Fibroblast of gingiva (primary cell): ENCODE measurements at regions not wholly inside any gene's neighbourhood (a gene's known extent, or its start where the extent isn't known, plus 50 kb on each side); places are given as distances from the start of the nearest gene placed in this dataset.
"Not testable (repeated sequence)": the region's sequence is repeated elsewhere in the genome, so short reads cannot be mapped to it uniquely, and the experiment has no call there.

ENCODE experiments used
- DNase-seq: peaks from one replicate; pipeline ENCODE4 v3.0.0-alpha.2; 2011; ENCODE audit warnings: low read depth

GRCh38 chr10:121241337-121241736, 356.9 kb downstream of the FGFR2 start:
- no peak for DNase-seq

DNA sequence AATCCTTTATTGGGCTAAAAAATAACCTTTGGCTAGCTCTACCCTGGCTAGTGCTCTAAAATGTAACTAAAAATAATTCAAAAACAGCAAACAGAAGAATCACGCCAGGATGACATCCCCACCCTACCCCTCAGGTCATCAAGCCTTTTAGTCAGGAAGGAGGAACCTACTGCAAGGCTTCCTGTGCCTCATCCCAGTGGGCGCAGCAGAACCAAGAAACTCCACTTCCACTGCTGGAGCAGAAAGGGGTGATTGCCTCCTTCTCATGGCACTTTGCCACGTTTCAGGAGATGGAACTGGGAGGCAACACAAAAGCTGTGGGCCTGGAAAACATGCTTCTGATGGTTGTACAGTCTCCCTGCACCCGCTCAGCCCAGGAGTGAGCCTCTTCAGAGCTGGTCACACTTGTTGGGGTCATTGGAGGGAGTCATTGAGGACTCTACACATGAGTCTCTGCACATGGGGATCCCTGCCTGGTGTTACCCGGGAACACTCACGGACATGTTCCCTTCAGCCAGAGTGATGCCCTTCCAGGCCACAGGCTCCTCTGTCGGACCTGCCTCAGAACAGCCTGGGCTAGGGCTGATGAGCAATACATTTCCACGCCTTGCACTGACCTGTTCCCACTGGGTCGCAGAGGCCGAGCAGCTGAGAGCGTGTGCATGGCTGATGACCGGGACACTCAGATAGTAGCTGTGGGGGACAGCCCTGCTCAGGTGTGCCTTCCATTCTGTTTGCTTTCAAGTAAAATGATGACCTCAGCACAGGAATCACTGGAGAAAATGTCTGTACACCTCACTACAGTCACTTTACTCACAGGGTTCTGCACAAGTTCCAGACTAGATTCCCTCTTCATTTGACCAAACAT, 355.3 kb downstream of the FGFR2 start:
- DNase-seq: no peak

- DNase-seq: no peak
These were observed 354.5 kb downstream of the FGFR2 start for GRCh38 chr10:121243609-121244241.

DNA sequence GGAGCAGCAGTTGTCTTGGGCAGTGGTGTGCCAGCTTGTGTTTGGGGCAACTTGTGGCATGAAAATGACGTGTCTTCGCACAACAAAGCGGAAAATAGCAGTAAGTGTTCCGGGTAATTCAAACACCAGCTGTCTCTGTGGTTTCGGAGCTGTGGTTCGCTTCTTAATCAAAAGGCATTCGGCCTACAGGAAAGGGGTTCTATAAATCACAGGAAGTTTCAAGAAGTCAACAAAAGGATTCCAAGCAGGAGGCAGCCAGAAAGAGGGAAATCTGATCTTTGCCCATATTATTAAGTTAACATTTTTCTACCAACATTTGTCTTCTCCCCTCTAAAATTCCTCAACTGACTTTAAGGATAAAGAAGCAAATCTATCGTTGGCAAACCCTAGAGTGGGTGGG, 353.4 kb downstream of the FGFR2 start:
- no peak for DNase-seq

DNA sequence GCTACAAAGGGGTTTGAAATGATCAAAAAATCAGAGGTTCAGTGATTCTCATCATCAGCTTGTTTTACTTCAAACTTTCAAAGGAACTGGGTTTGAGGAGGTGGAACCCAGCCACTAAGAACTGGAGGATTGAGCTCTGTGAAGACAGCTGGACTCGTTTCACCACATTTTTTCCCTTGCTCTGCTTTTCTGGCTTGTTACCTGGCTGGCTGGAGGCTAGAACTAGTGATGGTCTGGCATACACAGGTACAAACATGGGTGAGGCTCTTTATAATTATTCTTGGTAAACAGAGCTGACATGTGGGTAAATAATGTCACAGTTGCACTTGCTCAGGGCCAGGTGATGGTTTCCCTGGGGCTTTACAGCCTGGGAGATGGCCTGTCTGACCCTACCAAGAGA, 352.5 kb downstream of the FGFR2 start:
- no peak for DNase-seq

DNA sequence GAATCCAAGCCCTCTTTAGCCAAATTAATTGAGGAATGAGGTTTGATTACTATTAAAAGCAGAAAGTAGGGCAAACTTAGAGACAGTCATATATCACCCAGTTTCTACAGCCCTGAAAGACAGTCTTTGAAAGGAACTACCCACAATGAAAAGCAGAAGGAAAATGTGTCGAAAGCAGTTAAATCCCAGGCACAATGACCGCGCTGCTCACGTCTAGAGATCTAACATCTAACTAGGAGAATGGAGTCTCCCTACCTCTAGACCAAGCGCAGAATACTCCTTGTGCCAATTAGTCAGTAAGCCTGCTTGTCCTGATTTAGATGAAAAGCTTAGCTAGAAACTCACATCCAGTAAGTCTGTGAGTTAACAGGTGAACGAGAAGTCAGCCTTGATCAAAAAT, 350.0 kb downstream of the FGFR2 start:
- DNase-seq: no peak

- DNase-seq: no peak
These were observed 347.1 kb downstream of the FGFR2 start for GRCh38 chr10:121250995-121251764.

DNA sequence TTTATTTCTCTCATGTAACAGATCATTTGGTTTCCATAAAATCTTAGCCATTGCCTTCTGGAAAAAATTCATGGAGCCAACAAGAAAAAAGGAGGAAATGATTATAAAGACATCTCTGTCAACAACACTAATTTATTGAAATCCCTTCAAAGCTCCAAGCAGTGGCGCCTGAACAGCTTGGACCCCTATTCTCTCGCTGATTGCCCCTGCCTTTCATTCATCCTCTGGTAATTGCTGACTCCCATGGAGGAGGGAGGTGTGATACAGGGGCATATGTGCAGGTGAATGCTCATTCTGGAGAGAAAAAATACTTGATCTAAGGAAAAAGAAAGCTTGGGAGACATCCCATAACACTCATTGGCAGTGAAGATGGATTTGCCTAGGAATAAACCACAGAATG, 345.5 kb downstream of the FGFR2 start:
- DNase-seq: no peak

GRCh38 chr10:121260377-121260776, 337.9 kb downstream of the FGFR2 start:
- DNase-seq: no peak

DNA sequence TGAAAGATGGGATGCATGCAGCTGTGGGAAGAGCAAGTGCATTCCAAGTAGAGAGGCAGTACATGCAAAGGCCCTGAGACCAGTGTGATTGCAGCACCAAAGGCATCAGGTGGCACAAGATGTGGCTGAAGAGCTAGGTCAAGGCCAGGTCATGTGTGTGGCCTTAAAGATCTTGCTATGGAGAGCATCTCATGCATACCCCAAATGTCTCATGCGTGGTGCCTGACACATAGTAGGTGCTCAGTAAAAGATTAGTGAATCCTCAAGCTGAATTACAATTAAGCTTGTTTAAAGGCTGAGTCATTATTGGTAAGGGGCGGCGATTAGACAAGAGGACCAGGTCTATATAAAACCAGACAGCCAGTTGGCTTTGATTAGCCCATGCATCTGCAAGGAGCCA, 336.6 kb downstream of the FGFR2 start:
- DNase-seq: no peak

DNA sequence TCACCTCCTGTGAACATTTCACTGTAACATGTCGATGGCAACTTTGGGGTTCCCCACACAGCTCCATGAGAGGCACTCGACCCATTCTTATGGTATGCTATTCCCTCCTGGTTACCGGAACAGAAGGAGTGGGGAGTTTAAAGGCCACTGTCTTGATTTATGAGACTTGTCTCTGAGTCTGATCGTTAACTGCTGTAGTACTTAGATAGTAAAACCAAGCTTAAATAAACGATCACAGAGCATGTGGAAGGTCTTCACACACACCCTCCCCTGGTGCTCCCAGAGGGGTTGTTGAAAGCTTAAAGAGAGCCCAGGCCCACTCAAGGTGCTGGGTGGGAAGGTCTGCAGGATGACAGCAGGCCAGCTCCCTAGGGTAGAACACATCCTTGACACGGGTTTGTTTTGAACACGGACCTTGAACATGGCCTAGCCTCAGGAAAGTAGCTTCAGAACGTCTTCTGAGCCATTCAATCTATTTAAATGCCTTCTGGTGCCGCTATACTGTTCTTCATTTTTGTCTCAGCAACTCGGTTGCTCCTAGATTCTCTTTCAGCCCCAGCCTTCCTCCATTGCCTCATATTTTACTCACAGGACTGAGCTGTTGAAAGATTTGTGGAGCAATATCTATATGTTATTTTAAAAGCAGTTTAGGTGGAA, 335.3 kb downstream of the FGFR2 start:
- no peak for DNase-seq

DNA sequence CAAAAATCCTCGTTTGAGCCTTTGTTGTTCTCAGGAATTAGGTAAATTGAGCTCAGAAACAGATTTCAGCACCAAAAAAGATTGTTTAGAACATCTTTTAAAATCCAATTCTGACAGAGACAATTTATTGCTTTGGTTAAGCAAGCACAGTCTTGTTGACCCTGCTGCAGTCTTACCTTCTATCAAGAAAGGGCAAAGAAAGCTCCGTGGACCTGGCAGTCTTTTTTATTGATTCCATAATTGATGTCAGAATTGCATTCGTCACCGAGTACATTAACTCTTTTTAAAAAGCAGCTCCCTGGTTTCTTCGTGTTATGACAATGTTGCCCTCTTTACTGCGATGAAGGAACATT, 334.8 kb downstream of the FGFR2 start:
- DNase-seq: no peak

DNA sequence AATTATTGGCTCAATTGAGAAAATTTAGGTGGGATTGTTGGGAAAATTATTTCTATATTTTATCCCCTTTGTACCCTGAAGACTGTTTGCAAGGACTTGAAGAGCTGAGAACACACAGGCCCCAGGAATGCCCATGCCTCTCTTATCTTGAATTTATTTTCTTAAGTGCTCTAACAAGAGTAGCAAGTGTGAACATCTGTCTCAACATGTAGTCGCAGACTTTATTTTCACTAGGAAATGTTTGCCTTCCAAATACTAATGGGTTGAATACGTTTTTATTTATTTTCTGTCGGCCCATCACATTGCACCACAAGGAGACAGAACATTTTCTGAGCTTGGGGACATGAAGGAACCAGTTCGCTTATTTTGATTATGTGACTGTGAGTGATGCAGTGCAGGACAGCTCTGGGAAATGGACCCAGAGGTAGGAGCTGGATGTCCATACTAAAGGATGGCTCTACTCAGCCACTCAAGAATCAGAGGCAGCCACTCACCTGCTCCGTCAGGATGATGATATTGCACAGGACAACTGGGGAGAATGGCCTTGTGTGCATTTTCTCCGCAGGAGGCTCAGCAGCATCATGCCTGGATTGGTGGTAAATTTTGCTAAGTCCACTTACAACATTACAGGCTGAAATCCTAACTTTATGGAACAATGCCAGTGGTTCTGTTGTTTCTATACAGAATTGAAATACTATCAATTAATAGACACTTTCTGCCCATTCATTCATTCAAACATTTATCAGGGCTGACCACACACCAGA, 332.7 kb downstream of the FGFR2 start:
- DNase-seq: no peak

DNA sequence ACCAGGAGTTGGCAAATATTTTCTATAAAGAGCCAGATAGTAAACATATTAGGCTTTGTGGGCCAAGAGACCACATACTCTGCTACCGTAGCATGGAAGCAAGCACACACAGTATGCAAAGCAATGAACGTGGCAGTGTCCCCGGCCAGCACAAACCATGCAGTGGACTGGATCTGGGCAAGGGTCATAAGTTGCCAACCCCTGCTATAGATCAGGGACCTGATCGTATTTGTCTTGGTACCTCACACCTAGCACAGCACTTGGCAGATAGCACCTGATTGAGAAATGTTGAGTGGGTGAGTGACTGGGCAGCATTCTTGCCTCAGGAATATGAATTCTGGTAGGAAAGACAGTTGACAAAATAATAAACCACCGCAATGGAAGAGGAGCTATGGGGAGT, 331.9 kb downstream of the FGFR2 start:
- DNase-seq: no peak

DNA sequence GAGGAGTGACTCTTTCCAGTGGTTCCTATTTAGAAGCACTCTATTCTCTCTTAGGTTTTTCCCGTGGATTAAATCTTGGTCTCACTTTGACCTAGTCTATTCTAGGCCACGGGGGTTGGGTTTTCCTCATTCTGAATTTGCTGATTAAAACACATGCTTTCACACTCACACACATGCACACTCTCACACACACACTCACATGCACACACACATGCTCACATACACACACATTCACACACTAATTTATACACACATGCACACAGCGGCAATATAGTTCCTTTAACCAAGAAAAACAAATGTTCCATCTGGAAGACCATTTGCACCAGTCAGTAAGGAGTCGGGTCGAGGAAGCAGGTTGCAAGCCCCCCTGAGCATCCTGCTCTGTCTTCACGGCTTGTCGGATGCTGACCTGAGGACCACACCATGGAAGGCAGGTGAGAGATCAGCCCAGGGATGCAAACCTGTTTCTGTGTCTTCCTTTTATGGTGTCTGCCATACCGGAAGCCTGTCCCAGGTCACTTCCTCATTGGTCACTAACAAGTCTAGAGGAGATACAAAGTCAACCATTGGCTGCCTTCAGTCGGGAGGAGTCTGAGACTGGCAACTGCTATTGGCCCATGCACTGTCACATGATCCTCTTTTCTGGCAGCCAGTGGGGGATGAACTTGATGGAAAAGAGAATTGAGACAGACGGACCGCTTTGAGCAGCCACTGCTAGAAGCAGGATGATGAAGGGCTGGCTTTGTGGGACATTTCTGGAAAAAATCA, 330.8 kb downstream of the FGFR2 start:
- no peak for DNase-seq

DNA sequence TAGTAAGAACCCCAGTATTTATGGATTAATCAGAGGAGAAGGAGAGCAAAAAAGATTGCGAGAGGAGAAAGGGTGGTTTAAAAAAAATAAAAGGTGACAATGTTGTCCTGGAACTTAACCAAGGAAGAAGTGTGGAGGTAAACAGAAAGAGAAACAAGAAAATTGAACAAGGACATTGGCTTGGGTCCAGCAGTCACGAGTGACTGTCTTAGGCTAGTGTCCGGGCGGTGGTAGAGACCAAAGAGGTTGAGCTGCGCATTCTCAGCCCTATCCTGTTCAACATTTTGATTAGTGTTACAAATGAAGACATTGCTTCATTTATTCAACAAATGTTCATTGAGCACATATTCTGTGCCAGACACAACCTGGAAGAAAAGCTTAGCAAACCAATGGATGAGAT, 329.9 kb downstream of the FGFR2 start:
- DNase-seq: no peak

GRCh38 chr10:121268863-121269432, 329.3 kb downstream of the FGFR2 start:
- no peak for DNase-seq

DNA sequence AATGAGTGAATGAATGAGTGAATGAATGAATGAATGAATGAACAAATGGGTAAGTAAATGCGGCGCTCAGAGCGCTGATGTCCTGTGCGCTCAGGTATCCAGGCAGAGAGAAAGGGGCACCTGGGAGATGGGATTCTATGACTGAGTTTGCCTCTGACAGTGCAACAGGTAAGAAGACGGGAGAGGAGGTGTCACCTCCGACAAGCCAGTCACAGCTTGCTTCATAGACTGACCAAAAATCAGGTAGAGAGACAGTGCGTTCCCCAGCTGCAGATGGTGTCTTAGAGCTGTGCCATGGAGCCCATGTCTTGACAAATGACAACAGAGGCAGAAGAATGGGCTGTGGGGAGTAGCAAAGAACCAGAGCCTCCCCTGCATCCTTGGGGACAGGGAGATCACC, 327.3 kb downstream of the FGFR2 start:
- DNase-seq: no peak

GRCh38 chr10:121276046-121276445, 322.2 kb downstream of the FGFR2 start:
- no peak for DNase-seq

GRCh38 chr10:121276822-121277221, 321.4 kb downstream of the FGFR2 start:
- no peak for DNase-seq

- DNase-seq: not testable (repeated sequence)
These were observed 319.9 kb downstream of the FGFR2 start for GRCh38 chr10:121278386-121278785.
